Spleen (tissue), 11 donors: ENCODE measurements at regions not wholly inside any gene's neighbourhood (a gene's known extent, or its start where the extent isn't known, plus 50 kb on each side); places are given as distances from the start of the nearest gene placed in this dataset.

Experiments used
- DNase-seq: peaks from one replicate; pipeline ENCODE4 v3.0.0-alpha.2; 2020
- H3K27ac ChIP-seq, 8 donors: fragments of 200-600 bp; sonication (generic) in 7 of 8; 1 replicate in 4 of 8; 2 replicates in 4 of 8; pipeline versions ENCODE4 v1.5.0 to v1.8.0; 2016 to 2021; ENCODE audit warnings: inconsistent platforms in 4 of 8, mild to moderate bottlenecking in 4 of 8, moderate library complexity in 1 of 8
- H3K27me3 ChIP-seq, 7 donors: fragments of 200-600 bp; sonication (generic) in 6 of 7; replicated peaks in 1 of 7; 1 replicate in 4 of 7; 2 replicates in 3 of 7; pipeline versions ENCODE4 v1.5.0 to v1.8.0; 2016 to 2021; ENCODE audit warnings: inconsistent platforms in 3 of 7, mild to moderate bottlenecking in 1 of 7
- H3K36me3 ChIP-seq, 6 donors: fragments of 200-600 bp; sonication (generic) in 5 of 6; 1 replicate in 4 of 6; 2 replicates in 2 of 6; pipeline versions ENCODE4 v1.5.0 to v1.8.0; 2016 to 2021; ENCODE audit warnings: inconsistent platforms in 2 of 6
- H3K4me1 ChIP-seq, 6 donors: fragments of 200-600 bp; sonication (generic) in 5 of 6; 1 replicate in 3 of 6; 2 replicates in 3 of 6; pipeline versions ENCODE4 v1.5.0 to v1.8.0; 2016 to 2021; ENCODE audit warnings: inconsistent platforms in 3 of 6
- H3K4me3 ChIP-seq, 8 donors: fragments of 200-600 bp; sonication (generic) in 7 of 8; 1 replicate in 4 of 8; 2 replicates in 4 of 8; pipeline versions ENCODE4 v1.5.0 to v1.8.0; 2016 to 2021; ENCODE audit warnings: inconsistent platforms in 4 of 8, mild to moderate bottlenecking in 4 of 8, moderate library complexity in 2 of 8
- H3K9me3 ChIP-seq, 8 donors: fragments of 200-600 bp; sonication (generic) in 7 of 8; 1 replicate in 4 of 8; 2 replicates in 4 of 8; pipeline versions ENCODE4 v1.5.0 to v1.8.0; 2016 to 2021; ENCODE audit warnings: inconsistent platforms in 4 of 8
- CTCF ChIP-seq, 11 experiments: fragments of 200-600 bp in 7 of 11; fragments of 450-650 bp in 4 of 11; sonication (generic) in 4 of 11; IDR thresholded peaks in 8 of 11; conservative IDR thresholded peaks in 3 of 11; 1 replicate in 7 of 11; 2 replicates in 4 of 11; pipeline versions ENCODE4 v1.4.0 to v1.8.0; 2016 to 2021; ENCODE audit warnings: antibody characterized with exemption in 11 of 11, inconsistent platforms in 4 of 11, mild to moderate bottlenecking in 1 of 11
- POLR2A ChIP-seq, 3 donors: fragments of 450-650 bp; IDR thresholded peaks; one replicate each; pipeline ENCODE4 v1.5.1; 2017; ENCODE audit warnings: antibody characterized with exemption in 3 of 3, mild to moderate bottlenecking in 1 of 3
- POLR2AphosphoS5 ChIP-seq, 3 donors: sonication (generic); formaldehyde crosslinking; IDR thresholded peaks; one replicate each; pipeline ENCODE4 v1.5.1; 2017; ENCODE audit warnings: antibody characterized with exemption in 3 of 3
- WGBS, 5 donors: extraction: QIAGEN DNeasy Blood & Tissue Kit in 3 of 5; methylation state at CpG; one replicate each; pipeline versions ENCODE4 v1.1.5 to v1.1.7; 2013 to 2018; 5-methylcytosine and 5-hydroxymethylcytosine counted together
- intact Hi-C: fragments of 100-400 bp; cut with DNase I; formaldehyde crosslinking; loops from one replicate; pipeline ENCODE4 v1.15.0; 2023; ENCODE audit warnings: low total_unique reads
- donor health status: healthy with polysubstance abuse.
- donor health status: DM: no; HTN: no; CAD: no; lungs with moderate emphysema.
- donor health status: DM: no; HTN: no; CAD: no.
- donor health status: Bipolar disorder and iron deficiency.
- donor health status: healthy.
- donor health status: DM: no; HTN: no; CAD: no.
- donor health status: DM: yes; HTN: yes; CAD: no.

GRCh38 chr9:82212885-82213284 is 224.3 kb downstream of the SPATA31D1 start:
- no peak for TF ChIP-seq POLR2A (IDR thresholded peaks at IDR 0.05)
- TF ChIP-seq CTCF (IDR thresholded peaks at IDR 0.05 in 8 of 11, conservative IDR thresholded peaks at IDR 0.05 in 3 of 11) = no peak
- no peak for TF ChIP-seq POLR2AphosphoS5 (IDR thresholded peaks at IDR 0.05)
- 65 to 100% (median 92%) methylated on average over 1 of the region's 1 CpG for WGBS, 5 donors

GRCh38 chr9:82216435-82216834 is 227.9 kb downstream of the SPATA31D1 start:
- Histone ChIP-seq H3K27me3 (no peaks in the 10 kb centered on the region), H3K4me3 (no peak overlapping the region), H3K36me3 (no peaks in the 10 kb centered on the region), H3K27ac (no peak overlapping the region), H3K4me1 (no peaks in the 10 kb centered on the region), H3K9me3 (peaks cover 0 to 13% (median 0%) of the 10 kb centered on the region in 8 donors)
- intact Hi-C loops = no loop called here
- TF ChIP-seq POLR2A (IDR thresholded peaks at IDR 0.05) = no peak
- no peak for TF ChIP-seq POLR2AphosphoS5 (IDR thresholded peaks at IDR 0.05)
- TF ChIP-seq CTCF (IDR thresholded peaks at IDR 0.05 in 8 of 11, conservative IDR thresholded peaks at IDR 0.05 in 3 of 11) = no peak
- WGBS, 5 donors = 73 to 90% (median 88%) methylated on average over 5 of the region's 5 CpGs
- no peak for DNase-seq

More at GRCh38 chr9:82212885-82213284, 224.3 kb downstream of the SPATA31D1 start:
- intact Hi-C loops = no loop called here
- H3K4me1 ChIP-seq = no peaks in the 10 kb centered on the region
- DNase-seq = no peak
- H3K4me3 ChIP-seq = no peak overlapping the region
- H3K9me3 ChIP-seq = peaks cover 0 to 38% (median 18%) of the 10 kb centered on the region in 8 donors
- H3K27ac ChIP-seq = no peak overlapping the region
- H3K27me3 ChIP-seq = no peaks in the 10 kb centered on the region
- H3K36me3 ChIP-seq = no peaks in the 10 kb centered on the region

- Histone ChIP-seq H3K4me1 (no peaks in the 10 kb centered on the region), H3K36me3 (no peaks in the 10 kb centered on the region), H3K27me3 (no peaks in the 10 kb centered on the region), H3K9me3 (peaks cover 0 to 14% (median 2%) of the 10 kb centered on the region in 8 donors), H3K4me3 (no peak overlapping the region), H3K27ac (no peak overlapping the region)
- 70 to 89% (median 77%) methylated on average over 3 of the region's 3 CpGs for WGBS, 5 donors
- TF ChIP-seq POLR2AphosphoS5 (IDR thresholded peaks at IDR 0.05) = no peak
- TF ChIP-seq POLR2A (IDR thresholded peaks at IDR 0.05) = no peak
- TF ChIP-seq CTCF (IDR thresholded peaks at IDR 0.05 in 8 of 11, conservative IDR thresholded peaks at IDR 0.05 in 3 of 11) = no peak
- no peak for DNase-seq
- intact Hi-C loops = no loop called here
These were observed 234.9 kb downstream of the SPATA31D1 start for GRCh38 chr9:82223442-82223841.

- 87 to 94% (median 88%) methylated on average over 2 of the region's 2 CpGs for WGBS, 5 donors
- Histone ChIP-seq H3K4me3 (no peak overlapping the region), H3K9me3 (peaks cover 3 to 59% (median 38%) of the 10 kb centered on the region in 8 donors), H3K36me3 (no peaks in the 10 kb centered on the region), H3K4me1 (peaks cover 0 to 8% (median 0%) of the 10 kb centered on the region in 6 donors), H3K27me3 (no peaks in the 10 kb centered on the region), H3K27ac (no peak overlapping the region)
- DNase-seq = no peak
- TF ChIP-seq POLR2AphosphoS5 (IDR thresholded peaks at IDR 0.05) = no peak
- TF ChIP-seq POLR2A (IDR thresholded peaks at IDR 0.05) = no peak
- no peak for TF ChIP-seq CTCF (IDR thresholded peaks at IDR 0.05 in 8 of 11, conservative IDR thresholded peaks at IDR 0.05 in 3 of 11)
- intact Hi-C loops = no loop called here
These were observed 242.8 kb downstream of the SPATA31D1 start for GRCh38 chr9:82231411-82231810.
